NCI-H1048 (cell line): ENCODE measurements at regions not wholly inside any gene's neighbourhood (a gene's known extent, or its start where the extent isn't known, plus 50 kb on each side); places are given as distances from the start of the nearest gene placed in this dataset.
"Not testable (repeated sequence)": the region's sequence is repeated elsewhere in the genome, so short reads cannot be mapped to it uniquely, and the experiment has no call there.

Source experiments
- DNase-seq: peaks from one replicate; lab custom pipeline; 2025; lab: John Stamatoyannopoulos, UW

- no peak for DNase-seq
Observed at GRCh38 chr12:25424211-25424731, 128.8 kb downstream of the LMNTD1 start.

GRCh38 chr12:25423355-25424050 is 129.6 kb downstream of the LMNTD1 start:
- no peak for DNase-seq

- no peak for DNase-seq
Observed at GRCh38 chr12:25422241-25422640, 130.8 kb downstream of the LMNTD1 start.

GRCh38 chr12:25421651-25422167 is 131.4 kb downstream of the LMNTD1 start:
- DNase-seq, result no peak

GRCh38 chr12:25420116-25420515 is 133.0 kb downstream of the LMNTD1 start:
- DNase-seq, result no peak

- no peak for DNase-seq
Observed at GRCh38 chr12:25419595-25419994, 133.5 kb downstream of the LMNTD1 start.

GRCh38 chr12:25417071-25417470 is 136.0 kb downstream of the LMNTD1 start:
- no peak for DNase-seq

GRCh38 chr12:25416516-25416915 is 136.6 kb downstream of the LMNTD1 start:
- DNase-seq, result no peak

- DNase-seq, result no peak
Observed at GRCh38 chr12:25415004-25415403, 138.1 kb downstream of the LMNTD1 start.

- DNase-seq, result no peak
Observed at GRCh38 chr12:25412735-25413134, 140.3 kb downstream of the LMNTD1 start.

GRCh38 chr12:25404955-25405354 is 148.1 kb downstream of the LMNTD1 start:
- DNase-seq, result no peak

GRCh38 chr12:25401547-25402345 is 151.0 kb upstream of the KRAS start:
- DNase-seq, result no peak

- no peak for DNase-seq
Observed at GRCh38 chr12:25397001-25397400, 146.3 kb upstream of the KRAS start.

- no peak for DNase-seq
Observed at GRCh38 chr12:25395227-25395626, 144.5 kb upstream of the KRAS start.

GRCh38 chr12:25394775-25395174 is 144.0 kb upstream of the KRAS start:
- not testable (repeated sequence) for DNase-seq

GRCh38 chr12:25394025-25394424 is 143.3 kb upstream of the KRAS start:
- no peak for DNase-seq

- DNase-seq, result not testable (repeated sequence)
Observed at GRCh38 chr12:25391346-25391745, 140.6 kb upstream of the KRAS start.

- DNase-seq, result no peak
Observed at GRCh38 chr12:25388183-25388582, 137.5 kb upstream of the KRAS start.

- no peak for DNase-seq
Observed at GRCh38 chr12:25387732-25388050, 137.0 kb upstream of the KRAS start.

- DNase-seq, result peak; percentile 80
Observed at GRCh38 chr12:25386831-25387731, 136.4 kb upstream of the KRAS start.

GRCh38 chr12:25384893-25385248 is 134.1 kb upstream of the KRAS start:
- no peak for DNase-seq
